GM23338 (cell line): ENCODE measurements at regions not wholly inside any gene's neighbourhood (a gene's known extent, or its start where the extent isn't known, plus 50 kb on each side); places are given as distances from the start of the nearest gene placed in this dataset.

ENCODE experiments used
- ATAC-seq: fragments of 200-7000 bp; cut with Tn5 transposase; 3 replicates; pipeline ENCODE4 v1.9.1; 2020
- DNase-seq: peaks from one replicate; pipeline ENCODE4 v3.0.0-alpha.2; 2015; ENCODE audit warnings: low spot score
- H2AFZ ChIP-seq: fragments of 200-600 bp; sonication (generic); 2 replicates; pipeline ENCODE4 v1.8.0; 2016; ENCODE audit warnings: antibody characterized with exemption, mild to moderate bottlenecking, moderate library complexity
- H3F3A ChIP-seq: fragments of 200-600 bp; sonication (generic); replicated peaks from 2 replicates; pipeline ENCODE4 v1.8.0; 2017; ENCODE audit warnings: antibody characterized with exemption, mixed run types, low read depth
- H3K27ac ChIP-seq: fragments of 200-600 bp; sonication (generic); 2 replicates; pipeline ENCODE4 v1.6.1; 2016; ENCODE audit warnings: low read depth
- H3K27me3 ChIP-seq: fragments of 200-600 bp; sonication (generic); 2 replicates; pipeline ENCODE4 v1.8.0; 2016; ENCODE audit warnings: mild to moderate bottlenecking, mixed run types, moderate library complexity; ENCODE audit not compliant: insufficient read depth
- H3K36me3 ChIP-seq: fragments of 200-600 bp; sonication (generic); 2 replicates; pipeline ENCODE4 v1.8.0; 2016; ENCODE audit warnings: mild to moderate bottlenecking; ENCODE audit not compliant: insufficient read depth
- H3K4me1 ChIP-seq: fragments of 200-600 bp; sonication (generic); 2 replicates; pipeline ENCODE4 v1.8.0; 2016; ENCODE audit warnings: mild to moderate bottlenecking, moderate library complexity; ENCODE audit not compliant: insufficient read depth
- H3K4me2 ChIP-seq: fragments of 200-600 bp; sonication (generic); 2 replicates; pipeline ENCODE4 v1.7.1; 2017; ENCODE audit warnings: mixed run types
- H3K4me3 ChIP-seq: fragments of 200-600 bp; sonication (generic); 2 replicates; pipeline ENCODE4 v1.6.1; 2016; ENCODE audit warnings: mixed run types
- H3K79me2 ChIP-seq: fragments of 200-600 bp; sonication (generic); replicated peaks from 2 replicates; pipeline ENCODE4 v1.8.0; 2017; ENCODE audit warnings: mild to moderate bottlenecking; ENCODE audit not compliant: insufficient read depth
- H3K9me2 ChIP-seq: fragments of 200-600 bp; sonication (generic); 2 replicates; pipeline ENCODE4 v1.8.0; 2017; ENCODE audit not compliant: insufficient read depth
- H4K20me1 ChIP-seq: fragments of 200-600 bp; sonication (generic); replicated peaks from 2 replicates; pipeline ENCODE4 v1.8.0; 2017; ENCODE audit warnings: mild to moderate bottlenecking; ENCODE audit not compliant: insufficient read depth
- H3K27ac Mint-ChIP-seq: 2 replicates; pipeline ENCODE4 v1.8.0; 2020; ENCODE audit warnings: inconsistent platforms, mild to moderate bottlenecking, moderate library complexity, mixed read lengths
- H3K27me3 Mint-ChIP-seq: 3 replicates; pipeline ENCODE4 v1.8.0; 2022; ENCODE audit warnings: low read depth, mild to moderate bottlenecking, moderate library complexity, mixed read lengths, inconsistent platforms; ENCODE audit not compliant: insufficient read depth, poor library complexity
- H3K36me3 Mint-ChIP-seq: 3 replicates; pipeline ENCODE4 v1.8.0; 2021; ENCODE audit warnings: low read depth, mild to moderate bottlenecking, inconsistent platforms, moderate library complexity, mixed read lengths
- H3K4me1 Mint-ChIP-seq: 3 replicates; pipeline ENCODE4 v1.8.0; 2020; ENCODE audit warnings: mild to moderate bottlenecking, inconsistent platforms, mixed read lengths
- H3K4me3 Mint-ChIP-seq: 3 replicates; pipeline ENCODE4 v1.8.0; 2021; ENCODE audit warnings: moderate library complexity, mild to moderate bottlenecking, inconsistent platforms, mixed read lengths
- H3K9me3 Mint-ChIP-seq: 3 replicates; pipeline ENCODE4 v1.8.0; 2020; ENCODE audit warnings: moderate library complexity, mild to moderate bottlenecking, inconsistent platforms, mixed read lengths
- CREB1 ChIP-seq: fragments of 250-450 bp; sonication (Bioruptor Pico); IDR thresholded peaks from 2 replicates; pipeline ENCODE4 v1.5.0; 2020; ENCODE audit warnings: low read depth, mild to moderate bottlenecking, moderate library complexity
- CTCF ChIP-seq, 2 experiments: fragments of 200-600 bp in 1 of 2; sonication (generic) in 1 of 2; conservative IDR thresholded peaks; 2 replicates each; pipeline versions ENCODE4 v1.5.1 to v1.6.1; 2016 to 2017; ENCODE audit warnings: antibody characterized with exemption in 2 of 2, low read depth in 2 of 2, mild to moderate bottlenecking in 2 of 2, moderate library complexity in 1 of 2
- EZH2 ChIP-seq: fragments of 200-600 bp; sonication (generic); IDR thresholded peaks from one replicate; pipeline ENCODE4 v1.8.0; 2017; ENCODE audit warnings: antibody characterized with exemption, mild to moderate bottlenecking, low read depth; ENCODE audit not compliant: unreplicated experiment
- EZH2phosphoT487 ChIP-seq: fragments of 200-600 bp; sonication (generic); IDR thresholded peaks from one replicate; pipeline ENCODE4 v1.8.1; 2018; ENCODE audit warnings: antibody characterized with exemption; ENCODE audit not compliant: unreplicated experiment
- JUNB ChIP-seq: IDR thresholded peaks from one replicate; pipeline ENCODE4 v1.6.1; 2016; ENCODE audit warnings: antibody characterized with exemption; ENCODE audit not compliant: unreplicated experiment
- NANOG ChIP-seq: IDR thresholded peaks from 2 replicates; pipeline ENCODE4 v1.6.1; 2016; ENCODE audit warnings: antibody characterized with exemption, borderline replicate concordance
- REST ChIP-seq: IDR thresholded peaks from one replicate; pipeline ENCODE4 v1.6.1; 2018; ENCODE audit warnings: antibody characterized with exemption; ENCODE audit not compliant: unreplicated experiment
- STAT1 ChIP-seq: IDR thresholded peaks from one replicate; pipeline ENCODE4 v1.6.1; 2016; ENCODE audit warnings: antibody characterized with exemption; ENCODE audit not compliant: unreplicated experiment
- ZNF462 ChIP-seq: fragments of 250-450 bp; sonication (Bioruptor Pico); IDR thresholded peaks from 2 replicates; pipeline ENCODE4 v1.5.0; 2020; ENCODE audit warnings: mild to moderate bottlenecking, moderate library complexity

- ATAC-seq (no peak), DNase-seq (no peak)
- H3K9me3 Mint-ChIP-seq, result no peaks in the 10 kb centered on the region
- Histone ChIP-seq H3K4me3 (no peak overlapping the region), H3K4me1 (no peaks in the 10 kb centered on the region), H3K27ac (no peak overlapping the region), H3F3A (no peaks in the 10 kb centered on the region), H4K20me1 (no peaks in the 10 kb centered on the region), H3K36me3 (no peaks in the 10 kb centered on the region), H3K9me2 (no peaks in the 10 kb centered on the region), H3K79me2 (no peaks in the 10 kb centered on the region), H3K4me2 (no peak overlapping the region), H3K27me3 (no peaks in the 10 kb centered on the region), H2AFZ (no peak overlapping the region)
- no peak overlapping the region for H3K27ac Mint-ChIP-seq
- no peak overlapping the region for H3K4me3 Mint-ChIP-seq
- TF ChIP-seq REST (no peak), EZH2phosphoT487 (no peak), EZH2 (no peak), JUNB (no peak), CREB1 (CRISPR knock-in tag) (no peak), ZNF462 (CRISPR knock-in tag) (no peak), STAT1 (no peak), NANOG (no peak), CTCF (conservative IDR thresholded peaks at IDR 0.05; ENCODE audit: low read depth in 2 of 2) (no peak)
- H3K27me3 Mint-ChIP-seq, result peaks cover 3% of the 10 kb centered on the region
- H3K36me3 Mint-ChIP-seq, result no peaks in the 10 kb centered on the region
- H3K4me1 Mint-ChIP-seq, result no peaks in the 10 kb centered on the region
Observed at GRCh38 chrX:150239946-150240642, 123.0 kb upstream of the MAMLD1 start.
